ENCODE measurements at regions not wholly inside any gene's neighbourhood (a gene's known extent, or its start where the extent isn't known, plus 50 kb on each side); places are given as distances from the start of the nearest gene placed in this dataset.
A peak's percentile ranks its signal among the peaks of the same experiment; 100 is the strongest.
"Not testable (repeated sequence)": the region's sequence is repeated elsewhere in the genome, so short reads cannot be mapped to it uniquely, and the experiment has no call there.

- no peak for DNase-seq
These were observed 224.4 kb downstream of the TUSC1 start for GRCh38 chr9:25453875-25454274.

GRCh38 chr9:25449503-25449902 is 228.7 kb downstream of the TUSC1 start:
- no peak for DNase-seq

- DNase-seq: not testable (repeated sequence)
These were observed 232.5 kb downstream of the TUSC1 start for GRCh38 chr9:25445721-25446120.

- no peak for DNase-seq
These were observed 235.7 kb downstream of the TUSC1 start for GRCh38 chr9:25442526-25442925.

- DNase-seq: no peak
These were observed 250.3 kb downstream of the TUSC1 start for GRCh38 chr9:25427898-25428297.

- DNase-seq: no peak
These were observed 251.0 kb downstream of the TUSC1 start for GRCh38 chr9:25427290-25427689.

- DNase-seq: no peak
These were observed 256.7 kb downstream of the TUSC1 start for GRCh38 chr9:25421560-25421959.

GRCh38 chr9:25418974-25419373 is 259.3 kb downstream of the TUSC1 start:
- no peak for DNase-seq

- no peak for DNase-seq
These were observed 262.5 kb downstream of the TUSC1 start for GRCh38 chr9:25415718-25416117.

GRCh38 chr9:25412646-25413045 is 265.6 kb downstream of the TUSC1 start:
- DNase-seq: no peak

- no peak for DNase-seq
These were observed 280.5 kb downstream of the TUSC1 start for GRCh38 chr9:25397746-25398145.

GRCh38 chr9:25396828-25397227 is 281.4 kb downstream of the TUSC1 start:
- DNase-seq: no peak

- DNase-seq: no peak
These were observed 297.1 kb downstream of the TUSC1 start for GRCh38 chr9:25381141-25381540.

- no peak for DNase-seq
These were observed 301.2 kb downstream of the TUSC1 start for GRCh38 chr9:25377039-25377438.

GRCh38 chr9:25374281-25374680 is 304.0 kb downstream of the TUSC1 start:
- DNase-seq: no peak

- DNase-seq: no peak
These were observed 311.3 kb downstream of the TUSC1 start for GRCh38 chr9:25366906-25367305.

- no peak for DNase-seq
These were observed 324.5 kb downstream of the TUSC1 start for GRCh38 chr9:25353783-25354182.

GRCh38 chr9:25350011-25350410 is 328.2 kb downstream of the TUSC1 start:
- DNase-seq: no peak

GRCh38 chr9:25322142-25322541 is 356.1 kb downstream of the TUSC1 start:
- no peak for DNase-seq

- DNase-seq: peak; percentile 85
These were observed 367.3 kb downstream of the TUSC1 start for GRCh38 chr9:25310961-25311360.

GRCh38 chr9:25308549-25308948 is 369.7 kb downstream of the TUSC1 start:
- no peak for DNase-seq

GRCh38 chr9:25302601-25303000 is 375.6 kb downstream of the TUSC1 start:
- DNase-seq: no peak

- not testable (repeated sequence) for DNase-seq
These were observed 390.0 kb downstream of the TUSC1 start for GRCh38 chr9:25288195-25288594.

- no peak for DNase-seq
These were observed 393.9 kb downstream of the TUSC1 start for GRCh38 chr9:25284365-25284764.

GRCh38 chr9:25282946-25283345 is 395.3 kb downstream of the TUSC1 start:
- DNase-seq: no peak
